PC-9 (cell line): ENCODE measurements at regions not wholly inside any gene's neighbourhood (a gene's known extent, or its start where the extent isn't known, plus 50 kb on each side); places are given as distances from the start of the nearest gene placed in this dataset.

Source experiments
- BruUV-seq: library from RNA; stranded (reverse); fragments of 400-500 nt; replicated peaks from 2 replicates; lab custom pipeline; 2021; lab: Mats Ljungman, UMichigan
- CTCF ChIA-PET: fragments of 300-600 bp; sonication (Branson Sonifier 250); formaldehyde crosslinking; loops from one replicate; lab custom pipeline; 2022; ENCODE audit warnings: antibody characterized with exemption; lab: Charles Lee
- POLR2A ChIA-PET: fragments of 300-600 bp; sonication (Branson Sonifier 250); formaldehyde crosslinking; loops from one replicate; lab custom pipeline; 2022; ENCODE audit warnings: antibody characterized with exemption; ENCODE audit not compliant: unreplicated experiment; lab: Charles Lee
- DNase-seq, 2 experiments: peaks; one replicate each; pipeline versions ENCODE4 v3.0.0 to v3.0.0-alpha.2; 2015 to 2022; ENCODE audit warnings: mixed read lengths in 1 of 2
- H2AFZ ChIP-seq: fragments of 200-600 bp; sonication (generic); 2 replicates; pipeline ENCODE4 v1.8.1; 2017; ENCODE audit warnings: antibody characterized with exemption
- H3F3A ChIP-seq: fragments of 200-600 bp; sonication (generic); 2 replicates; pipeline ENCODE4 v1.8.1; 2017; ENCODE audit warnings: antibody characterized with exemption, mild to moderate bottlenecking, low read depth; ENCODE audit not compliant: insufficient read depth
- H3K27ac ChIP-seq: fragments of 200-600 bp; sonication (generic); 2 replicates; pipeline ENCODE4 v1.6.1; 2016; ENCODE audit warnings: mixed run types
- H3K27me3 ChIP-seq: fragments of 200-600 bp; sonication (generic); 2 replicates; pipeline ENCODE4 v1.6.1; 2016; ENCODE audit warnings: low read depth, mixed run types; ENCODE audit not compliant: insufficient read depth
- H3K36me3 ChIP-seq: fragments of 200-600 bp; sonication (generic); 2 replicates; pipeline ENCODE4 v1.6.1; 2016; ENCODE audit warnings: low read depth, mixed run types
- H3K4me1 ChIP-seq: fragments of 200-600 bp; sonication (generic); replicated peaks from 2 replicates; pipeline ENCODE4 v1.6.1; 2016; ENCODE audit warnings: mixed run types; ENCODE audit not compliant: insufficient read depth
- H3K4me2 ChIP-seq: fragments of 200-600 bp; sonication (generic); 2 replicates; pipeline ENCODE4 v1.6.1; 2017; ENCODE audit warnings: mixed run types
- H3K4me3 ChIP-seq: fragments of 200-600 bp; sonication (generic); 2 replicates; pipeline ENCODE4 v1.6.1; 2016; ENCODE audit warnings: mixed run types
- H3K79me2 ChIP-seq: fragments of 200-600 bp; sonication (generic); 2 replicates; pipeline ENCODE4 v1.6.1; 2017; ENCODE audit warnings: low read depth, mixed run types
- H3K9me2 ChIP-seq: fragments of 200-600 bp; sonication (generic); 2 replicates; pipeline ENCODE4 v1.8.1; 2017; ENCODE audit warnings: mild to moderate bottlenecking; ENCODE audit not compliant: insufficient read depth
- H3K9me3 ChIP-seq: fragments of 200-600 bp; sonication (generic); 2 replicates; pipeline ENCODE4 v1.8.1; 2016; ENCODE audit warnings: low read depth; ENCODE audit not compliant: insufficient read depth
- H4K20me1 ChIP-seq: fragments of 200-600 bp; sonication (generic); 2 replicates; pipeline ENCODE4 v1.8.1; 2017; ENCODE audit not compliant: insufficient read depth
- EZH2 ChIP-seq: fragments of 200-600 bp; sonication (generic); IDR thresholded peaks from 2 replicates; pipeline ENCODE4 v1.8.0; 2017; ENCODE audit warnings: antibody characterized with exemption, low read depth
- intact Hi-C: fragments of 100-400 bp; cut with micrococcal nuclease; formaldehyde crosslinking; loops from one replicate; pipeline ENCODE4 v1.10.0; 2022; ENCODE audit not compliant: unreplicated experiment
- TF ChIP-seq, protein P1 (sequence below): fragments of 200-600 bp; sonication (generic); conservative IDR thresholded peaks from 2 replicates; pipeline ENCODE4 v1.6.1; 2017; ENCODE audit warnings: mixed run types, antibody characterized with exemption, mild to moderate bottlenecking, moderate library complexity

DNA sequence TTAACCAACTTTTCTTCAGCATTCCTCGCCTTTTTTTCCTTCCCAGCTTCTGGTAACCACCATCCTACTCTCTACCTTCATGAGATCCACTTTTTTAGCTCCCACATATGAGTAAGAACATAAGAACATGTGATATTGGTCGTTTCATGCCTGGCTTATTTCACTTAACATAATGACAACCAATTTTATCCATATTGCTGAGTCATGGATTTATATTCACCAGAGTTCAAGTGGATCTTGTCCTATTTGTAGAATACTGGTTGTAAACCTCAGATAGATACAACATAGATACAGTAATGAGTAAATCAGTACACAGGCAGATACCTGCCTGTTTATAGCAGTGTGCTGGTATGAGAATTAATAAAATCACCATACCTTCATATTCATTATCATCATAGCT is 412.0 kb upstream of the RBMS3 start:
- H3K9me3 ChIP-seq = no peaks in the 10 kb centered on the region
- BruUV-seq = no TSS peak
- DNase-seq = no peak
- CTCF ChIA-PET = no interaction called here
- POLR2A ChIA-PET = no interaction called here
- H4K20me1 ChIP-seq = no peaks in the 10 kb centered on the region
- no peaks in the 10 kb centered on the region for H3F3A ChIP-seq
- H3K4me3 ChIP-seq = no peak overlapping the region
- no peak for TF ChIP-seq EZH2
- TF ChIP-seq, protein P1, sequence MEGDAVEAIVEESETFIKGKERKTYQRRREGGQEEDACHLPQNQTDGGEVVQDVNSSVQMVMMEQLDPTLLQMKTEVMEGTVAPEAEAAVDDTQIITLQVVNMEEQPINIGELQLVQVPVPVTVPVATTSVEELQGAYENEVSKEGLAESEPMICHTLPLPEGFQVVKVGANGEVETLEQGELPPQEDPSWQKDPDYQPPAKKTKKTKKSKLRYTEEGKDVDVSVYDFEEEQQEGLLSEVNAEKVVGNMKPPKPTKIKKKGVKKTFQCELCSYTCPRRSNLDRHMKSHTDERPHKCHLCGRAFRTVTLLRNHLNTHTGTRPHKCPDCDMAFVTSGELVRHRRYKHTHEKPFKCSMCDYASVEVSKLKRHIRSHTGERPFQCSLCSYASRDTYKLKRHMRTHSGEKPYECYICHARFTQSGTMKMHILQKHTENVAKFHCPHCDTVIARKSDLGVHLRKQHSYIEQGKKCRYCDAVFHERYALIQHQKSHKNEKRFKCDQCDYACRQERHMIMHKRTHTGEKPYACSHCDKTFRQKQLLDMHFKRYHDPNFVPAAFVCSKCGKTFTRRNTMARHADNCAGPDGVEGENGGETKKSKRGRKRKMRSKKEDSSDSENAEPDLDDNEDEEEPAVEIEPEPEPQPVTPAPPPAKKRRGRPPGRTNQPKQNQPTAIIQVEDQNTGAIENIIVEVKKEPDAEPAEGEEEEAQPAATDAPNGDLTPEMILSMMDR = no peak
- no peaks in the 10 kb centered on the region for H3K36me3 ChIP-seq
- intact Hi-C loops = no loop called here
- H3K4me2 ChIP-seq = no peak overlapping the region
- H3K27ac ChIP-seq = no peak overlapping the region
- no peaks in the 10 kb centered on the region for H3K4me1 ChIP-seq
- no peaks in the 10 kb centered on the region for H3K9me2 ChIP-seq
- H3K27me3 ChIP-seq = no peaks in the 10 kb centered on the region
- no peaks in the 10 kb centered on the region for H3K79me2 ChIP-seq
- no peak overlapping the region for H2AFZ ChIP-seq

DNA sequence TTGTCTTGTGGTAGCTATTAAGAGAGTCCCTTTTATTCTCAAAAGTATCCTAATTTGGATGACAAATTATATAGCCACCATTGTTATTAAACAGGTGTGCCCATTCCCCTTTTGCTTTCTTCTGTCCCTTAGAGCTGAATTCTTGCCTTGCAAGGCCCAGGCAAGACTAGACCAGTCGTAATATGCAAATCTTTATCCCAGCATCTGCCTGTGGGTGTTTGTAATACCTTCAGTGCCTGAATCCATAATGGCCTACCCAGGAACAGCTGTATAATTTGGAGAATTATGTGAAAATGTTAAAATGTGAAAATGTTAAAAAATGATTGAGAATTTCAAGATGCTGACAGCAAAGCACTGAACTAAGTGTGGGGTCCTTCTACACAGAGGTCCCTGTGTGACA is 403.0 kb upstream of the RBMS3 start:
- H3K9me3 ChIP-seq = no peaks in the 10 kb centered on the region
- H3K27me3 ChIP-seq = no peaks in the 10 kb centered on the region
- H4K20me1 ChIP-seq = no peaks in the 10 kb centered on the region
- no peaks in the 10 kb centered on the region for H3K79me2 ChIP-seq
- no peak overlapping the region for H3K4me2 ChIP-seq
- H3K36me3 ChIP-seq = no peaks in the 10 kb centered on the region
- no peaks in the 10 kb centered on the region for H3K4me1 ChIP-seq
- ChIA-PET POLR2A (no interaction called here), CTCF (no interaction called here)
- BruUV-seq = no TSS peak
- DNase-seq = no peak
- H3K4me3 ChIP-seq = no peak overlapping the region
- no peaks in the 10 kb centered on the region for H3K9me2 ChIP-seq
- H2AFZ ChIP-seq = no peak overlapping the region
- intact Hi-C loops = no loop called here
- H3K27ac ChIP-seq = no peak overlapping the region
- TF ChIP-seq, protein P1 = no peak
- no peak for TF ChIP-seq EZH2
- no peaks in the 10 kb centered on the region for H3F3A ChIP-seq

DNA sequence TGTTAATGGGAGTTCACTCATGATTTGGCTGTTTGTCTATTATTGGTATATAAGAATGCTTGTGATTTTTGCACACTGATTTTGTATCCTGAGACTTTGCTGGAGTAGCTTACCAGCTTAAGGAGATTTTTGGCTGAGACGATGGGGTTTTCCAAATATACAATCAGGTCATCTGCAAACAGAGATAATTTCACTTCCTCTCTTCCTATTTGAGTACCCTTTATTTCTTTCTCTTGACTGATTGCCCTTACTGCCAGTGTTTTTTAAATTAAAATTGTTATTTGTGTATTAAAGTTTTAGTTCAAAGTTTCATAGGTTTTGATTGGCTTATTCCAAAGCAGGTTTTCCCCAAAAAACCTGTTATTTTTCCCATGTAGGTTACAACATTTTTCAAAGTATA is 390.5 kb upstream of the RBMS3 start:
- H3F3A ChIP-seq = no peaks in the 10 kb centered on the region
- no TSS peak for BruUV-seq
- no peaks in the 10 kb centered on the region for H3K36me3 ChIP-seq
- H3K79me2 ChIP-seq = no peaks in the 10 kb centered on the region
- ChIA-PET POLR2A (no interaction called here), CTCF (no interaction called here)
- TF ChIP-seq EZH2 = no peak
- TF ChIP-seq, protein P1 = no peak
- H3K9me3 ChIP-seq = no peaks in the 10 kb centered on the region
- H3K4me2 ChIP-seq = no peak overlapping the region
- no peak overlapping the region for H2AFZ ChIP-seq
- no peaks in the 10 kb centered on the region for H3K4me1 ChIP-seq
- H3K4me3 ChIP-seq = no peak overlapping the region
- H3K27ac ChIP-seq = no peak overlapping the region
- H3K27me3 ChIP-seq = no peaks in the 10 kb centered on the region
- H3K9me2 ChIP-seq = 0 out of 2 replicates have a peak, but pooled peaks cover 9% of the 10 kb centered on the region
- intact Hi-C loops = no loop called here
- no peak for DNase-seq
- H4K20me1 ChIP-seq = no peaks in the 10 kb centered on the region
